ENCODE measurements at regions not wholly inside any gene's neighbourhood (a gene's known extent, or its start where the extent isn't known, plus 50 kb on each side); places are given as distances from the start of the nearest gene placed in this dataset.

- TF ChIP-seq CTCF (IDR thresholded peaks at IDR 0.05) = no peak
- no peak for TF ChIP-seq ZFX (IDR thresholded peaks at IDR 0.05; ENCODE audit: borderline replicate concordance)
Measured at GRCh38 chr1:87673309-87673708, 344.6 kb downstream of the LMO4 start.
